AG04450 (cell line): ENCODE measurements at regions not wholly inside any gene's neighbourhood (a gene's known extent, or its start where the extent isn't known, plus 50 kb on each side); places are given as distances from the start of the nearest gene placed in this dataset.

Experiments used
- CTCF ChIA-PET: fragments of 300-600, 350-600 bp; formaldehyde crosslinking; extraction: SDS; loops from one replicate; lab custom pipeline; 2022; ENCODE audit warnings: antibody characterized with exemption, inconsistent platforms; lab: Charles Lee
- POLR2A ChIA-PET: fragments of 350-600 bp; formaldehyde crosslinking; extraction: SDS; loops from one replicate; lab custom pipeline; 2021; ENCODE audit warnings: antibody characterized with exemption, inconsistent platforms; lab: Yijun Ruan, JAX
- DNase-seq: peaks from one replicate; pipeline ENCODE4 v3.0.0-alpha.2; 2011; ENCODE audit warnings: low read depth, low spot score
- H3K27ac ChIP-seq: one replicate; pipeline ENCODE4 v1.5.1; 2012; ENCODE audit warnings: low read depth, low read length, control low read depth
- H3K27me3 ChIP-seq: one replicate; pipeline ENCODE4 v1.6.0; 2012; ENCODE audit warnings: low read length; ENCODE audit not compliant: control insufficient read depth, insufficient read depth
- H3K4me3 ChIP-seq: 2 replicates; pipeline ENCODE4 v1.5.1; 2011; ENCODE audit warnings: mild to moderate bottlenecking, low read depth, low read length, control low read depth
- H3K9me3 ChIP-seq: 2 replicates; pipeline ENCODE4 v1.5.1; 2012; ENCODE audit warnings: low read length; ENCODE audit not compliant: control insufficient read depth, insufficient read depth
- TF ChIP-seq, protein P1 (sequence below): IDR thresholded peaks from 2 replicates; pipeline ENCODE4 v1.5.1; 2011; ENCODE audit warnings: low read depth, low read length, control low read depth, inconsistent platforms

DNA sequence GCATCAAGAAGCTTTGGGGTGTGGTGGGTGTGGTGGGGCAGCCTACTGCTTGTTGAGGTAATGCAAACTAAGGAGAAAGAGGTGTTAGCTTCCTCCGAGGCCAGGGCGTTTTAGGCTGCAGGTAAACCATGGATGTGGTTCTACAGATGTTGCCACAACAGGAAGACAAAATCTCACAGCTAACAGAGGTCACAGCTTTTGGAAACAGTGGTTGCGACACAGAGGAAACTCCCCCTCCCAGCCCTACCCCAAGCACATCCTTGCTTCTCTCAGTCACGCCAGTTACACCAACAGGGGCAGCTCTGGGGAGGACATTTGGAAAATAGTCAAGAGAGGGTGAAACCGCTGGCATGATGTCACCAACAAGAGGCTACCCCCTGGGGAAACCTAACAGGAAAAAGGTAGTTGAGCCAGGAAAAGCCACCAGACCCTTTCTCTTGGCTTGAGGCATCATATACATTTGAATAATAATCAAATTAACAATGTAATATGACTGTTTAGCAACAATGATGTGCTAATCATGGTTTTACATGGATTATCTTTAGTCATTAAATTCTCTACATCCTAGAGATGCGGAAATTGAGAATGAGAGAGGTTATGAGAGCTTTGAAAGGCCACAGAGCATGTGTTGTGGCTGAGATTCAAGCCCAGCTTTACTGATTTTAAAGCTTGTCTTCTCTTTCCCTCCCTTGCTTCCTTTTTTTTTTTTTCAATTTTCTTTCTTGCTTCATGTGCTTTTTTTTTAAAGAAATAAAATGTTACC, 82.2 kb upstream of the IL12B start:
- ChIA-PET POLR2A (no interaction called here), CTCF (no interaction called here)
- Histone ChIP-seq H3K27me3 (peaks cover 5% of the 10 kb centered on the region), H3K4me3 (no peak overlapping the region), H3K9me3 (no peaks in the 10 kb centered on the region), H3K27ac (no peak overlapping the region)
- no peak for DNase-seq
- TF ChIP-seq, protein P1, sequence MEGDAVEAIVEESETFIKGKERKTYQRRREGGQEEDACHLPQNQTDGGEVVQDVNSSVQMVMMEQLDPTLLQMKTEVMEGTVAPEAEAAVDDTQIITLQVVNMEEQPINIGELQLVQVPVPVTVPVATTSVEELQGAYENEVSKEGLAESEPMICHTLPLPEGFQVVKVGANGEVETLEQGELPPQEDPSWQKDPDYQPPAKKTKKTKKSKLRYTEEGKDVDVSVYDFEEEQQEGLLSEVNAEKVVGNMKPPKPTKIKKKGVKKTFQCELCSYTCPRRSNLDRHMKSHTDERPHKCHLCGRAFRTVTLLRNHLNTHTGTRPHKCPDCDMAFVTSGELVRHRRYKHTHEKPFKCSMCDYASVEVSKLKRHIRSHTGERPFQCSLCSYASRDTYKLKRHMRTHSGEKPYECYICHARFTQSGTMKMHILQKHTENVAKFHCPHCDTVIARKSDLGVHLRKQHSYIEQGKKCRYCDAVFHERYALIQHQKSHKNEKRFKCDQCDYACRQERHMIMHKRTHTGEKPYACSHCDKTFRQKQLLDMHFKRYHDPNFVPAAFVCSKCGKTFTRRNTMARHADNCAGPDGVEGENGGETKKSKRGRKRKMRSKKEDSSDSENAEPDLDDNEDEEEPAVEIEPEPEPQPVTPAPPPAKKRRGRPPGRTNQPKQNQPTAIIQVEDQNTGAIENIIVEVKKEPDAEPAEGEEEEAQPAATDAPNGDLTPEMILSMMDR, result no peak

DNA sequence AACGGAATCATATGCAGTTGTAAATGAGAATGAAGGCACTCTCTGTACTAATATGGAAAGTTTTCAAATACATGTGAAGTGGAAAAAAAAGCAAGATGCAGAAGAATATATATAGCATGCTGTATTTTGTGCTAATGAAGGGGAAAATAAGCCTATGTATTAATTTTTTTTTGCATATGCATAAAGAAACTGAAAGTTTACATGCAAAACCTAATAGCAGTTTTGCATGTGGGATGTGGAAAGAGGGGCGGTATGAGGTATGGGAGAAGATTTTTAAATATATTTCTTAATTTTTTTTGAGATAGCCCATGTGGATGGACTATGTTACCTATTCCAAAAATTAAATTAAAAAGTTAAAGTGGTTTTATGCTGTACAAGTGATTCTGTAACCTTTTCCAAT, 83.7 kb upstream of the IL12B start:
- Histone ChIP-seq H3K27ac (no peak overlapping the region), H3K27me3 (peaks cover 5% of the 10 kb centered on the region), H3K9me3 (no peaks in the 10 kb centered on the region), H3K4me3 (no peak overlapping the region)
- TF ChIP-seq, protein P1, result no peak
- DNase-seq, result no peak
- ChIA-PET POLR2A (no interaction called here), CTCF (no interaction called here)

DNA sequence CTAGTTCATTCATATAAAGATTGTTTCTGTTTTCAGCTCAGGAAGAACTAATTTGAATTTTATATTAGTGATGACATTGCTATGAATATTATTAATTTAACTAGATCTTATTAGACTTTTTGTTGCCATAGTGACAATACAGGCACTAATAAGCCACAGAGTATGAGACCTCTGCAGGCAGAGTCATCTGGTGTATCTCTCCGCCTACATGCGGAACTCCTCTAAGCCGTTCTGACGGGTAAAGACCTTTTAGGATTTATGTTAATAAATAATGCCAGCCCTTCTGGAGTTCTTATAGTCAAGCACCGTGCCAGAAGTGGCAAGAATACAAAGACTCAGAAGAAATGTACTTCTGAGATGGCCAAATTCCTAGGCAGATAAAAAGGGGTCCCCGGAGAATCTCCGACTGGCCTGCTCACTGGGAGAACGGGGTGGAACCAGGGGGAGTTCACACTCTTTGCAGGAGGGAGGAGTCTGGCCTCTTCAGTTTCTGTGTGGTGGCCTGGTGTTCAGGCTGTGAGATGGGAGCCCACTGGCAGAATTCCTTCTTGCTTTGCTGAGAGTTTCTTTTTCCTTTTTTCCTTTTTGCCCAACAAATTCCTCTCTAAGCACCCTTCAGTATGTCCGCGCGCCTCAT, 85.1 kb upstream of the IL12B start:
- ChIA-PET CTCF (no interaction called here), POLR2A (no interaction called here)
- peaks cover 3% of the 10 kb centered on the region for H3K27me3 ChIP-seq
- TF ChIP-seq, protein P1, result no peak
- no peak for DNase-seq
- no peak overlapping the region for H3K27ac ChIP-seq
- no peaks in the 10 kb centered on the region for H3K9me3 ChIP-seq
- H3K4me3 ChIP-seq, result no peak overlapping the region

DNA sequence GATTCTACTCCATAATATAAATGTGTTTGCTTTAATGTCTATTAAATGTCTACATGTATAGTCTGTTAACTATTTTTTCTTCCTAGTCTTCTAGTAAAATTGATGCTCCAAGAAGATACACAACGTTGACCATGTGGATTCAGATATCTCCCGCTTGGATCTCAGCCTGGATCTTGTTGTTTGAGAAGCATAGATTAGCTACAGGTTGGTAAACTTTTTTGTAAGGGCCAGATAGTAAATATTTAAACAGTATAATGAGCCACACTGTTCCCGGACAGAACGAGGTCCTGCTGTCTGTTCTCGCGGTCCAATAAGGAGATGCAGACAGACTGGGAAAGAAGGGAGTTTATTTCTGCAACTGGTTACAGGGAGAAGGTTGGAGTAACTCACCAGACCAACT, 86.2 kb upstream of the IL12B start:
- no peaks in the 10 kb centered on the region for H3K9me3 ChIP-seq
- ChIA-PET POLR2A (no interaction called here), CTCF (no interaction called here)
- H3K27ac ChIP-seq, result no peak overlapping the region
- H3K4me3 ChIP-seq, result no peak overlapping the region
- H3K27me3 ChIP-seq, result peaks cover 3% of the 10 kb centered on the region
- TF ChIP-seq, protein P1, result no peak
- DNase-seq, result no peak

DNA sequence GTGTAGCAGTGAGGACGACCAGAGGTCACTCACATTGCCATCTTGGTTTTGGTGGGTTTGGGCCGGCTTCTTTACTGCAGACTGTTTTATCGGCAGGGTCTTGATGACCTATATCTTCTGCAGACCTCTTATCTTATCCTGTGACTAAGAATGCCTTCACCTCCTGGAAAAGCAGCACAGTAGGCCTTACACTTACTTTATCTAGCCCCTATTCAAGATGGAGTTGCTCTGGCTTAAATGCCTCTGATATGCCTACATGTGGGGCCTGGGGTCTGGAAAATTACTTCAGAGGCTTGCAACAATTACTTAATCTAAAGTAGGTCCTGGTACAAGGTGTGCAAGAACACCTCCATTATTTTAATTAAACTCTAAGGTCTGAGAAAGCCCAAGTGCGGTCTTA, 86.9 kb upstream of the IL12B start:
- no peak overlapping the region for H3K4me3 ChIP-seq
- POLR2A ChIA-PET, result no interaction called here
- H3K27ac ChIP-seq, result no peak overlapping the region
- no peaks in the 10 kb centered on the region for H3K27me3 ChIP-seq
- no peaks in the 10 kb centered on the region for H3K9me3 ChIP-seq
- CTCF ChIA-PET, result no interaction called here
- TF ChIP-seq, protein P1, result no peak
- no peak for DNase-seq
